ENCODE measurements at regions not wholly inside any gene's neighbourhood (a gene's known extent, or its start where the extent isn't known, plus 50 kb on each side); places are given as distances from the start of the nearest gene placed in this dataset.

GRCh38 chr16:73233329-73233765 lies 185.4 kb upstream of the ZFHX3 start:
- DNase-seq = peak in 1 of 58 donors; percentile 2

GRCh38 chr16:73232555-73233328 lies 184.8 kb upstream of the ZFHX3 start:
- peak in 23 of 58 donors; percentile 4 to 66 (median 21) for DNase-seq

GRCh38 chr16:73231944-73232554 lies 184.1 kb upstream of the ZFHX3 start:
- DNase-seq = peak in 16 of 58 donors; percentile 4 to 73 (median 20)

GRCh38 chr16:73231379-73231778 lies 183.5 kb upstream of the ZFHX3 start:
- DNase-seq = peak in 1 of 58 donors; percentile 26

- DNase-seq = peak in 1 of 58 donors; percentile 41
Observed at GRCh38 chr16:73230651-73231050, 182.7 kb upstream of the ZFHX3 start.

GRCh38 chr16:73228649-73229048 lies 180.7 kb upstream of the ZFHX3 start:
- DNase-seq = no peak

- no peak for DNase-seq
Observed at GRCh38 chr16:73226675-73227074, 178.7 kb upstream of the ZFHX3 start.

- no peak for DNase-seq
Observed at GRCh38 chr16:73225983-73226382, 178.1 kb upstream of the ZFHX3 start.

- DNase-seq = no peak
Observed at GRCh38 chr16:73220836-73221235, 172.9 kb upstream of the ZFHX3 start.

GRCh38 chr16:73219176-73219575 lies 171.2 kb upstream of the ZFHX3 start:
- DNase-seq = no peak

GRCh38 chr16:73217654-73218053 lies 169.7 kb upstream of the ZFHX3 start:
- peak in 1 of 58 donors; percentile 10 for DNase-seq

- DNase-seq = no peak
Observed at GRCh38 chr16:73216932-73217331, 169.0 kb upstream of the ZFHX3 start.

GRCh38 chr16:73215678-73216377 lies 167.9 kb upstream of the ZFHX3 start:
- DNase-seq = no peak

- no peak for DNase-seq
Observed at GRCh38 chr16:73214825-73215677, 167.1 kb upstream of the ZFHX3 start.

GRCh38 chr16:73213732-73214455 lies 166.0 kb upstream of the ZFHX3 start:
- DNase-seq = no peak

GRCh38 chr16:73212431-73212830 lies 164.5 kb upstream of the ZFHX3 start:
- no peak for DNase-seq

- no peak for DNase-seq
Observed at GRCh38 chr16:73210686-73211085, 162.8 kb upstream of the ZFHX3 start.

GRCh38 chr16:73210084-73210483 lies 162.2 kb upstream of the ZFHX3 start:
- DNase-seq = no peak

GRCh38 chr16:73209190-73209589 lies 161.3 kb upstream of the ZFHX3 start:
- no peak for DNase-seq

- DNase-seq = no peak
Observed at GRCh38 chr16:73206151-73206707, 158.3 kb upstream of the ZFHX3 start.
